PFSK-1 (cell line): ENCODE measurements at regions not wholly inside any gene's neighbourhood (a gene's known extent, or its start where the extent isn't known, plus 50 kb on each side); places are given as distances from the start of the nearest gene placed in this dataset.

Source experiments
- FOXP2 ChIP-seq: optimal IDR thresholded peaks from 2 replicates; pipeline ENCODE3; 2011; ENCODE audit warnings: borderline replicate concordance, control low read depth, inconsistent platforms; ENCODE audit not compliant: insufficient read depth; ENCODE audit errors: extremely low read length, extremely low read depth
- POLR2AphosphoS5 ChIP-seq: IDR thresholded peaks from 2 replicates; pipeline ENCODE4 v1.6.1; 2012; ENCODE audit warnings: low read depth, mild to moderate bottlenecking, control low read depth, low read length, moderate library complexity
- TAF1 ChIP-seq: IDR thresholded peaks from 2 replicates; pipeline ENCODE4 v1.6.1; 2012; ENCODE audit warnings: low read length, control low read depth, borderline replicate concordance; ENCODE audit not compliant: insufficient read depth
- TF ChIP-seq, protein P1 (sequence below), 2 experiments: IDR thresholded peaks; 2 replicates each; pipeline versions ENCODE4 v1.6.1 to v1.8.0; 2011 to 2012; ENCODE audit warnings: low read depth in 2 of 2, low read length in 2 of 2, control low read depth in 1 of 2, inconsistent platforms in 1 of 2, mild to moderate bottlenecking in 1 of 2, moderate library complexity in 1 of 2; ENCODE audit not compliant: insufficient read depth in 1 of 2

DNA sequence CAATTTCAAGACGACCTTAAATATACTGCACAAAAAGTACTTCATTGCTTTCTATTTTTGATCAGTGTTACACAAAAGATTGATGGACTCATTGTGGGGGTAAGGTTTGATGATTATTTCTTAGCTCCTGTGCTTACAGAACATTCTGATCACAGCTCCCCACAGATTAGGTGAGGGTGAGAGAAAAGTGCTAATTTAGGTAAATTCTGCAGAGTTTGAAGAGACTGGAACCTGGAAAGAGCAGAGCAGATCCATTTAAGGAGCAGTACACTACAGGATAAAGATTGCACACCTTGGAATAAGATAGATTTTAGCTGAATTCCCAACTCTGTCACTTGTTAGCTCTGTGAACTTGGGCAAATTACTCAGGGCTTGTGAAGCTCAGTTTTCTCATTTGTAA lies 291.9 kb upstream of the CDH7 start:
- TF ChIP-seq POLR2AphosphoS5, result no peak
- TF ChIP-seq, protein P1, sequence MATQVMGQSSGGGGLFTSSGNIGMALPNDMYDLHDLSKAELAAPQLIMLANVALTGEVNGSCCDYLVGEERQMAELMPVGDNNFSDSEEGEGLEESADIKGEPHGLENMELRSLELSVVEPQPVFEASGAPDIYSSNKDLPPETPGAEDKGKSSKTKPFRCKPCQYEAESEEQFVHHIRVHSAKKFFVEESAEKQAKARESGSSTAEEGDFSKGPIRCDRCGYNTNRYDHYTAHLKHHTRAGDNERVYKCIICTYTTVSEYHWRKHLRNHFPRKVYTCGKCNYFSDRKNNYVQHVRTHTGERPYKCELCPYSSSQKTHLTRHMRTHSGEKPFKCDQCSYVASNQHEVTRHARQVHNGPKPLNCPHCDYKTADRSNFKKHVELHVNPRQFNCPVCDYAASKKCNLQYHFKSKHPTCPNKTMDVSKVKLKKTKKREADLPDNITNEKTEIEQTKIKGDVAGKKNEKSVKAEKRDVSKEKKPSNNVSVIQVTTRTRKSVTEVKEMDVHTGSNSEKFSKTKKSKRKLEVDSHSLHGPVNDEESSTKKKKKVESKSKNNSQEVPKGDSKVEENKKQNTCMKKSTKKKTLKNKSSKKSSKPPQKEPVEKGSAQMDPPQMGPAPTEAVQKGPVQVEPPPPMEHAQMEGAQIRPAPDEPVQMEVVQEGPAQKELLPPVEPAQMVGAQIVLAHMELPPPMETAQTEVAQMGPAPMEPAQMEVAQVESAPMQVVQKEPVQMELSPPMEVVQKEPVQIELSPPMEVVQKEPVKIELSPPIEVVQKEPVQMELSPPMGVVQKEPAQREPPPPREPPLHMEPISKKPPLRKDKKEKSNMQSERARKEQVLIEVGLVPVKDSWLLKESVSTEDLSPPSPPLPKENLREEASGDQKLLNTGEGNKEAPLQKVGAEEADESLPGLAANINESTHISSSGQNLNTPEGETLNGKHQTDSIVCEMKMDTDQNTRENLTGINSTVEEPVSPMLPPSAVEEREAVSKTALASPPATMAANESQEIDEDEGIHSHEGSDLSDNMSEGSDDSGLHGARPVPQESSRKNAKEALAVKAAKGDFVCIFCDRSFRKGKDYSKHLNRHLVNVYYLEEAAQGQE (IDR thresholded peaks at IDR 0.05; ENCODE audit: insufficient read depth in 1 of 2, low read depth in 2 of 2, low read length in 2 of 2), result no peak
- TF ChIP-seq TAF1, result no peak
- TF ChIP-seq FOXP2, result no peak
